Neural crest cell (in vitro differentiated cells): ENCODE measurements at regions not wholly inside any gene's neighbourhood (a gene's known extent, or its start where the extent isn't known, plus 50 kb on each side); places are given as distances from the start of the nearest gene placed in this dataset.

Experiments
- DNase-seq: peaks from one replicate; pipeline ENCODE4 v3.0.0; 2021; ENCODE audit warnings: low read depth, mixed read lengths, low spot score
- H3K27ac Mint-ChIP-seq: one replicate; pipeline ENCODE4 v1.8.0; 2021; ENCODE audit warnings: mild to moderate bottlenecking, mixed read lengths; ENCODE audit not compliant: unreplicated experiment
- H3K27me3 Mint-ChIP-seq: 2 replicates; pipeline ENCODE4 v1.8.0; 2021; ENCODE audit warnings: low read depth, mild to moderate bottlenecking, mixed read lengths
- H3K36me3 Mint-ChIP-seq: 2 replicates; pipeline ENCODE4 v1.8.0; 2021; ENCODE audit warnings: low read depth, mild to moderate bottlenecking, mixed read lengths
- H3K4me1 Mint-ChIP-seq: 2 replicates; pipeline ENCODE4 v1.8.0; 2021; ENCODE audit warnings: mixed read lengths
- H3K4me3 Mint-ChIP-seq: one replicate; pipeline ENCODE4 v1.8.0; 2021; ENCODE audit warnings: mild to moderate bottlenecking, mixed read lengths
- H3K9me3 Mint-ChIP-seq: 2 replicates; pipeline ENCODE4 v1.8.0; 2021; ENCODE audit warnings: mixed read lengths
- CTCF ChIP-seq: fragments of 200-600 bp; sonication (generic); conservative IDR thresholded peaks from 2 replicates; pipeline ENCODE4 v1.5.0; 2021; ENCODE audit warnings: antibody characterized with exemption, mild to moderate bottlenecking

GRCh38 chr10:2729197-2729596 is 338.2 kb upstream of the PFKP start:
- Mint-ChIP-seq H3K4me3 (no peak overlapping the region), H3K27me3 (no peaks in the 10 kb centered on the region), H3K9me3 (peaks cover 3% of the 10 kb centered on the region), H3K4me1 (no peaks in the 10 kb centered on the region), H3K36me3 (no peaks in the 10 kb centered on the region), H3K27ac (no peak overlapping the region)
- no peak for TF ChIP-seq CTCF
- DNase-seq = no peak

GRCh38 chr10:2728087-2728486 is 339.3 kb upstream of the PFKP start:
- H3K4me3 Mint-ChIP-seq = no peak overlapping the region

GRCh38 chr10:2716596-2716995 is 350.8 kb upstream of the PFKP start:
- H3K9me3 Mint-ChIP-seq = no peaks in the 10 kb centered on the region

More at GRCh38 chr10:2728087-2728486, 339.3 kb upstream of the PFKP start:
- Mint-ChIP-seq H3K27me3 (no peaks in the 10 kb centered on the region), H3K36me3 (no peaks in the 10 kb centered on the region), H3K4me1 (no peaks in the 10 kb centered on the region), H3K27ac (no peak overlapping the region), H3K9me3 (peaks cover 3% of the 10 kb centered on the region)
- DNase-seq = no peak
- no peak for TF ChIP-seq CTCF

GRCh38 chr10:2714597-2714996 is 352.8 kb upstream of the PFKP start:
- H3K9me3 Mint-ChIP-seq = no peaks in the 10 kb centered on the region
- DNase-seq = no peak
- H3K36me3 Mint-ChIP-seq = no peaks in the 10 kb centered on the region
- no peaks in the 10 kb centered on the region for H3K4me1 Mint-ChIP-seq
- H3K4me3 Mint-ChIP-seq = no peak overlapping the region
- no peak overlapping the region for H3K27ac Mint-ChIP-seq
- H3K27me3 Mint-ChIP-seq = no peaks in the 10 kb centered on the region
- no peak for TF ChIP-seq CTCF

More at GRCh38 chr10:2716596-2716995, 350.8 kb upstream of the PFKP start:
- H3K27me3 Mint-ChIP-seq = no peaks in the 10 kb centered on the region
- H3K4me3 Mint-ChIP-seq = no peak overlapping the region
- no peak for DNase-seq
- no peak overlapping the region for H3K27ac Mint-ChIP-seq
- no peaks in the 10 kb centered on the region for H3K36me3 Mint-ChIP-seq
- no peak for TF ChIP-seq CTCF
- H3K4me1 Mint-ChIP-seq = no peaks in the 10 kb centered on the region

- Mint-ChIP-seq H3K9me3 (peaks cover 2% of the 10 kb centered on the region), H3K27ac (no peak overlapping the region), H3K4me1 (no peaks in the 10 kb centered on the region), H3K36me3 (no peaks in the 10 kb centered on the region), H3K27me3 (no peaks in the 10 kb centered on the region), H3K4me3 (no peak overlapping the region)
- no peak for DNase-seq
- no peak for TF ChIP-seq CTCF
These were observed 363.4 kb upstream of the PFKP start for GRCh38 chr10:2703953-2704352.

GRCh38 chr10:2701802-2702201 is 365.5 kb upstream of the PFKP start:
- no peaks in the 10 kb centered on the region for H3K4me1 Mint-ChIP-seq
- H3K27me3 Mint-ChIP-seq = no peaks in the 10 kb centered on the region
- H3K4me3 Mint-ChIP-seq = no peak overlapping the region
- H3K36me3 Mint-ChIP-seq = no peaks in the 10 kb centered on the region
- no peak for TF ChIP-seq CTCF
- H3K9me3 Mint-ChIP-seq = peaks cover 2% of the 10 kb centered on the region
- no peak for DNase-seq
- no peak overlapping the region for H3K27ac Mint-ChIP-seq
